DOHH2 (cell line): ENCODE measurements at regions not wholly inside any gene's neighbourhood (a gene's known extent, or its start where the extent isn't known, plus 50 kb on each side); places are given as distances from the start of the nearest gene placed in this dataset.

Experiments used
- H3F3A ChIP-seq: fragments of 200-600 bp; sonication (generic), shearing (Covaris generic); 2 replicates; pipeline ENCODE4 v1.6.0; 2016; ENCODE audit warnings: antibody characterized with exemption, mild to moderate bottlenecking; ENCODE audit not compliant: control insufficient read depth, insufficient read depth
- H3K27ac ChIP-seq: fragments of 200-600 bp; sonication (generic); 2 replicates; pipeline ENCODE4 v1.5.1; 2014; ENCODE audit warnings: low read depth, mild to moderate bottlenecking, low read length, moderate library complexity
- H3K27me3 ChIP-seq: fragments of 200-600 bp; sonication (generic); 2 replicates; pipeline ENCODE4 v1.6.1; 2014; ENCODE audit warnings: mild to moderate bottlenecking, low read length, mixed read lengths; ENCODE audit not compliant: control insufficient read depth
- H3K36me3 ChIP-seq: fragments of 200-600 bp; sonication (generic); 2 replicates; pipeline ENCODE4 v1.6.1; 2014; ENCODE audit warnings: mild to moderate bottlenecking, low read length, moderate library complexity, mixed read lengths; ENCODE audit not compliant: control insufficient read depth
- H3K4me1 ChIP-seq: fragments of 200-600 bp; sonication (generic); 2 replicates; pipeline ENCODE4 v1.6.1; 2014; ENCODE audit warnings: mild to moderate bottlenecking, low read length, mixed read lengths; ENCODE audit not compliant: control insufficient read depth
- H3K4me2 ChIP-seq: fragments of 200-600 bp; sonication (generic); 2 replicates; pipeline ENCODE4 v1.6.0; 2014; ENCODE audit warnings: mild to moderate bottlenecking, low read length, moderate library complexity
- H3K4me3 ChIP-seq: fragments of 200-600 bp; sonication (generic); 2 replicates; pipeline ENCODE4 v1.5.1; 2014; ENCODE audit warnings: mild to moderate bottlenecking, low read length, mixed read lengths
- H3K79me2 ChIP-seq: fragments of 200-600 bp; sonication (generic); 2 replicates; pipeline ENCODE4 v1.6.1; 2014; ENCODE audit warnings: mild to moderate bottlenecking, low read length, mixed read lengths; ENCODE audit not compliant: control insufficient read depth
- H3K9me2 ChIP-seq: fragments of 200-600 bp; sonication (generic); replicated peaks from 2 replicates; pipeline ENCODE4 v1.6.1; 2014; ENCODE audit warnings: mild to moderate bottlenecking, low read length, mixed read lengths; ENCODE audit not compliant: control insufficient read depth
- H3K9me3 ChIP-seq: fragments of 200-600 bp; sonication (generic); 2 replicates; pipeline ENCODE4 v1.6.1; 2014; ENCODE audit warnings: antibody characterized with exemption, low read length, mixed read lengths; ENCODE audit not compliant: control insufficient read depth, insufficient read depth
- H4K20me1 ChIP-seq: fragments of 200-600 bp; sonication (generic); 2 replicates; pipeline ENCODE4 v1.6.0; 2014; ENCODE audit warnings: low read depth, mild to moderate bottlenecking, antibody characterized with exemption, low read length, moderate library complexity; ENCODE audit not compliant: control insufficient read depth, insufficient read depth
- CTCF ChIP-seq: fragments of 200-600 bp; sonication (generic); IDR thresholded peaks from one replicate; pipeline ENCODE4 v1.5.1; 2014; ENCODE audit warnings: antibody characterized with exemption, mild to moderate bottlenecking, low read depth, low read length; ENCODE audit not compliant: poor library complexity, severe bottlenecking
- EZH2phosphoT487 ChIP-seq: fragments of 200-600 bp; sonication (generic); IDR thresholded peaks from 2 replicates; pipeline ENCODE4 v1.6.1; 2017; ENCODE audit warnings: borderline replicate concordance, mild to moderate bottlenecking, antibody characterized with exemption, low read length, moderate library complexity, mixed read lengths

GRCh38 chr20:58004146-58004545 is 224.3 kb downstream of the ANKRD60 start:
- no peaks in the 10 kb centered on the region for H4K20me1 ChIP-seq
- peaks cover 4% of the 10 kb centered on the region; the same call in 1 of the 2 replicates for H3K27me3 ChIP-seq
- H3K4me2 ChIP-seq = no peak overlapping the region
- H3K36me3 ChIP-seq = no peaks in the 10 kb centered on the region
- TF ChIP-seq CTCF (no peak), EZH2phosphoT487 (no peak)
- H3K79me2 ChIP-seq = no peaks in the 10 kb centered on the region
- no peak overlapping the region for H3K4me3 ChIP-seq
- no peaks in the 10 kb centered on the region for H3F3A ChIP-seq
- no peak overlapping the region for H3K27ac ChIP-seq
- no peaks in the 10 kb centered on the region for H3K9me2 ChIP-seq
- no peaks in the 10 kb centered on the region for H3K9me3 ChIP-seq
- no peaks in the 10 kb centered on the region for H3K4me1 ChIP-seq

DNA sequence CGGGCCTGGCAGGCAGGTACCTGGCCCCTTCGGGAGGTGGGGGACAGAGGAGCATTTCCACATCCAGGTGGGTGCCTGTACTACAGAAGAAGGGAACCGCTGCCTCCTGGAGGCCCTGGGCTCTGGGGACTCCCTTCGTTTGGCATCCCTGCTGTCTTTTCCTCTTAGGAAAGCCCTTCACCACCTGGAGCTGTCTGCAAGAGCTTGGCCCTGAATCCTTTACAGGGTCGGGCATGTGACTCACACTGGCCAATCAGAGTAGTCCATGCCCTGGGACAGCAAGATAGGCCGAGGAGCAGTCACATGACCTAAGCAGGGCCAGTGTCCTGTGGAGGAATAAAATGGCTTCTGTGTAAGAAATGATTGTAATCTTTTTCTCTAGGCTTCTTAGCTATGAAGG is 224.9 kb downstream of the ANKRD60 start:
- Histone ChIP-seq H3K9me2 (no peaks in the 10 kb centered on the region), H4K20me1 (no peaks in the 10 kb centered on the region)
- TF ChIP-seq CTCF (no peak), EZH2phosphoT487 (no peak)

DNA sequence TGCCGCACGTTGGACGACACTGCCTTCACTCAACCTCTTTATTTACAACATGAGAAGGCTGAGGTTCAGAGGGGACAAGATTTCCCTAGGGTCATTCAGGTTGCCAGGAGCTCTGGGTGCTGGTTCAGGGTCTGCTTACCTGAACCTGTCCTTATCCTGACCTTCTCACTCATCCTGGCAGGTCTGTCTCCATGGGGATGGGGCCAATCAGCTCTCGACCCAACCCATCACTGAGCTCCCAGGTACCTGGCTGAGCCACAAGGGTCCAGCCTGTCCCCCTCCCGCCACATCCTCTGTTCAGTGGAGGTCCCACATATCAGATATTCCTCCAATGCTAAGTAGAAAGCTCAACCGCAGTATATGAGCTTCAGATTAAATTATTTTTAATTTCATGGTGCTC is 225.6 kb downstream of the ANKRD60 start:
- Histone ChIP-seq H3K79me2 (no peaks in the 10 kb centered on the region), H3K36me3 (no peaks in the 10 kb centered on the region), H3K4me2 (no peak overlapping the region), H3K27ac (no peak overlapping the region), H3K9me2 (no peaks in the 10 kb centered on the region), H3K4me3 (no peak overlapping the region), H3F3A (no peaks in the 10 kb centered on the region), H3K4me1 (no peaks in the 10 kb centered on the region), H3K27me3 (peaks cover 9% of the 10 kb centered on the region), H4K20me1 (no peaks in the 10 kb centered on the region), H3K9me3 (no peaks in the 10 kb centered on the region)
- TF ChIP-seq CTCF = no peak
- TF ChIP-seq EZH2phosphoT487 = no peak

More for the DNA sequence above, 224.9 kb downstream of the ANKRD60 start:
- no peak overlapping the region for H3K27ac ChIP-seq
- no peaks in the 10 kb centered on the region for H3K79me2 ChIP-seq
- no peaks in the 10 kb centered on the region for H3K4me1 ChIP-seq
- no peaks in the 10 kb centered on the region for H3K9me3 ChIP-seq
- H3K36me3 ChIP-seq = no peaks in the 10 kb centered on the region
- no peaks in the 10 kb centered on the region for H3F3A ChIP-seq
- peaks cover 9% of the 10 kb centered on the region for H3K27me3 ChIP-seq
- H3K4me2 ChIP-seq = no peak overlapping the region
- H3K4me3 ChIP-seq = no peak overlapping the region

GRCh38 chr20:58001946-58002345 is 226.5 kb downstream of the ANKRD60 start:
- TF ChIP-seq CTCF (no peak), EZH2phosphoT487 (no peak)

More at GRCh38 chr20:58001946-58002345, 226.5 kb downstream of the ANKRD60 start:
- H3K27me3 ChIP-seq = peaks cover 14% of the 10 kb centered on the region
- no peaks in the 10 kb centered on the region for H3K9me3 ChIP-seq
- no peaks in the 10 kb centered on the region for H4K20me1 ChIP-seq
- H3K4me1 ChIP-seq = no peaks in the 10 kb centered on the region
- H3K4me2 ChIP-seq = no peak overlapping the region
- no peaks in the 10 kb centered on the region for H3F3A ChIP-seq
- H3K27ac ChIP-seq = no peak overlapping the region
- no peaks in the 10 kb centered on the region for H3K36me3 ChIP-seq
- H3K4me3 ChIP-seq = no peak overlapping the region
- no peaks in the 10 kb centered on the region for H3K9me2 ChIP-seq
- no peaks in the 10 kb centered on the region for H3K79me2 ChIP-seq
